AG04450 (cell line): ENCODE measurements at regions not wholly inside any gene's neighbourhood (a gene's known extent, or its start where the extent isn't known, plus 50 kb on each side); places are given as distances from the start of the nearest gene placed in this dataset.

Experiments used
- CTCF ChIA-PET: fragments of 300-600, 350-600 bp; formaldehyde crosslinking; extraction: SDS; loops from one replicate; lab custom pipeline; 2022; ENCODE audit warnings: antibody characterized with exemption, inconsistent platforms; lab: Charles Lee
- POLR2A ChIA-PET: fragments of 350-600 bp; formaldehyde crosslinking; extraction: SDS; loops from one replicate; lab custom pipeline; 2021; ENCODE audit warnings: antibody characterized with exemption, inconsistent platforms; lab: Yijun Ruan, JAX
- DNase-seq: peaks from one replicate; pipeline ENCODE4 v3.0.0-alpha.2; 2011; ENCODE audit warnings: low read depth, low spot score
- H3K27ac ChIP-seq: one replicate; pipeline ENCODE4 v1.5.1; 2012; ENCODE audit warnings: low read depth, low read length, control low read depth
- H3K27me3 ChIP-seq: one replicate; pipeline ENCODE4 v1.6.0; 2012; ENCODE audit warnings: low read length; ENCODE audit not compliant: control insufficient read depth, insufficient read depth
- H3K4me3 ChIP-seq: 2 replicates; pipeline ENCODE4 v1.5.1; 2011; ENCODE audit warnings: mild to moderate bottlenecking, low read depth, low read length, control low read depth
- H3K9me3 ChIP-seq: 2 replicates; pipeline ENCODE4 v1.5.1; 2012; ENCODE audit warnings: low read length; ENCODE audit not compliant: control insufficient read depth, insufficient read depth
- TF ChIP-seq, protein P1 (sequence below): IDR thresholded peaks from 2 replicates; pipeline ENCODE4 v1.5.1; 2011; ENCODE audit warnings: low read depth, low read length, control low read depth, inconsistent platforms

DNA sequence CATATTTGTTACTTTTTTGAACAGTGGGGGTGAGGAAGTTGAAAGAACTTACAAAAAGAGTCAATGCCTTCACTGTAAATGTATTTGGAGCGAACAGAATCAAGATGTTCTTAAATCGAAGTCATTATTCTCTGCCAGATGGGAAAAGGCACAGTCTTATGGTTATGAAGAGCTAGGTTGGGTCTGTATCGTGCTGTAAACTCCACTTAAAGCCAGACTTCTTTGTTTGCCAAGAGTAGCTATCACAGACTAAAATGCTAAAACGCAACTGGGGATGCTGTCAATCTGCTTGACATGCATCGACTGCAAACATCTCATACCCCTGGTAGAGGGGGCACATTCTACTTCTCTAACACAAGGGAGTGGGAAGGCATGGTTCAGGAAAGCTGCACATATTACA is 160.4 kb downstream of the DACT1 start:
- CTCF ChIA-PET = no interaction called here
- DNase-seq = no peak
- POLR2A ChIA-PET = no interaction called here
- Histone ChIP-seq H3K27ac (no peak overlapping the region), H3K9me3 (no peaks in the 10 kb centered on the region), H3K4me3 (no peak overlapping the region), H3K27me3 (no peaks in the 10 kb centered on the region)
- TF ChIP-seq, protein P1, sequence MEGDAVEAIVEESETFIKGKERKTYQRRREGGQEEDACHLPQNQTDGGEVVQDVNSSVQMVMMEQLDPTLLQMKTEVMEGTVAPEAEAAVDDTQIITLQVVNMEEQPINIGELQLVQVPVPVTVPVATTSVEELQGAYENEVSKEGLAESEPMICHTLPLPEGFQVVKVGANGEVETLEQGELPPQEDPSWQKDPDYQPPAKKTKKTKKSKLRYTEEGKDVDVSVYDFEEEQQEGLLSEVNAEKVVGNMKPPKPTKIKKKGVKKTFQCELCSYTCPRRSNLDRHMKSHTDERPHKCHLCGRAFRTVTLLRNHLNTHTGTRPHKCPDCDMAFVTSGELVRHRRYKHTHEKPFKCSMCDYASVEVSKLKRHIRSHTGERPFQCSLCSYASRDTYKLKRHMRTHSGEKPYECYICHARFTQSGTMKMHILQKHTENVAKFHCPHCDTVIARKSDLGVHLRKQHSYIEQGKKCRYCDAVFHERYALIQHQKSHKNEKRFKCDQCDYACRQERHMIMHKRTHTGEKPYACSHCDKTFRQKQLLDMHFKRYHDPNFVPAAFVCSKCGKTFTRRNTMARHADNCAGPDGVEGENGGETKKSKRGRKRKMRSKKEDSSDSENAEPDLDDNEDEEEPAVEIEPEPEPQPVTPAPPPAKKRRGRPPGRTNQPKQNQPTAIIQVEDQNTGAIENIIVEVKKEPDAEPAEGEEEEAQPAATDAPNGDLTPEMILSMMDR = no peak

DNA sequence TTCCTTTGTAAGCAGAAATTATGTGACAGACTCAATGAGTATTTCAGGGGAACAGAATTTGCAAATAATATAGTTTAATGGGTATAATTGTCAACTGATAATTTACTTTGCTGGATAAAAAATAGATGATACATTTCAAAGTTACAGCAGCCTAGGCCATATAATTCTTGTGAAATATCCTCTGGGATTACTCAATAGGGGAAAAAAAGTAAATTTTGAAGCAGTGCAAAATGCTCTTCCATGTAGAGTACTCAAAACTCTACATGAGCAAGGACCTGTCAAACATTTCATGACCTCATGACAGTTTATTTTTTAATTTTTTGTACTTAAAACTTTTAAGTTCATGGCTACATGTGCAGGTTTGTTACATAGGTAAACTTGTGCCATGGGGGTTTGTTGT is 163.3 kb downstream of the DACT1 start:
- Histone ChIP-seq H3K27ac (no peak overlapping the region), H3K27me3 (peaks cover 2% of the 10 kb centered on the region), H3K9me3 (no peaks in the 10 kb centered on the region), H3K4me3 (no peak overlapping the region)
- ChIA-PET CTCF (no interaction called here), POLR2A (no interaction called here)
- TF ChIP-seq, protein P1 = no peak
- no peak for DNase-seq

DNA sequence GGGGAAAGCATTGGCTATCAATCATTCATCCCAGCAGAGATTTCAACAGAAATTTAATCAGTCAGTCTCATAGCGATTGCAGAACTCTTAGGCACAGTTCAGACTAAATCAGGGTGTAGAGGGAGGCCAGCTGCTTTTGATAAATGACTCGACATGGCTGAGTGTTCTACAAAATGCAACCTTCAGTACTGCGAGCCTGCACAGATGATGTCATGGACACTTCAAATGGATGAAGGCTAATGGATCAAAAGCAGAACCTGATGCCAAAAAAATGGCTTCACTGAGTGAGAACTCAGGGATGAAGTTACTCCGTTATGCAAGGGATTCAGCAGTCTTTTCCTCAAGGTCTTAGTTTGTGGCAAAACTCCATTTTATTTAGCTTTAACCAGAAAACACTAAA is 167.3 kb downstream of the DACT1 start:
- CTCF ChIA-PET = no interaction called here
- H3K9me3 ChIP-seq = no peaks in the 10 kb centered on the region
- DNase-seq = no peak

DNA sequence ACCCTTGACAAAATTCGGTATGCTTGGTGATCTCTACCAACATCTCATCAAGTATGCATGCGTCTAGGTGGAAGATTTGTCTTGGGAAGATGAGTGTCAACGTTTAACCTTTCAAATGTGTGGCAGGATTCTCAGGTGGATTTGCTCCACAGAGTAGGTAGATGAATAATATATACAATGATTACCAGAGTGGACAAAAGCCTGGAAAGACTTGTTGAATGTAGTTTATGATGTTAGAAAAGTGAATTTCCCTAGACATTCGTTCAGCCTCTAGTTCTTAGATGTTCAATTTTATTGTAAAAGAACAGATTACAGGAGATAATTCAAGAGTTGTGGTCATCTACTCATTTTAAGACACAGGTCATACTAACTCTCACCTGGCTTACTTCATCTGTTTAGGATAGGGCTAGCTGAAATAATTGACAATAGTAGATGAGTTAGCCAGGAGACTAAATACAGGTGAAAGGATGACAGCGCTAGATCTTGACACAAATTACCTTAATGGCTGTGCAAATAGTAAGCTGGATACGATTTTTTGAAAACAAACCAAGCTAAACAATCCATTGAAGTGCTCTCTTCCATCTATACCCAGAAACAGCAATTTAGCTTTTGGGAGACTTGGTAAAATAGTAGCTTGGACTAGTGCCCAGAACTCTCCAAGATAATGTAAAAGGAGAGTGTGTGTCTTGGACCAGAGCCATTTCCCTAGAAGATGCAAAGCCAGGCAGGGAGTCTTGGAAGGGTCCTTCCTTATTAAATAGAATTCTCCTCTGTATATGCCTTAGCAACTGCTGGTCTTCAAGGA is 168.0 kb downstream of the DACT1 start:
- peaks cover 2% of the 10 kb centered on the region for H3K27me3 ChIP-seq
- H3K9me3 ChIP-seq = no peaks in the 10 kb centered on the region
- H3K4me3 ChIP-seq = no peak overlapping the region
- DNase-seq = no peak
- H3K27ac ChIP-seq = no peak overlapping the region
- ChIA-PET CTCF (no interaction called here), POLR2A (no interaction called here)
- TF ChIP-seq, protein P1 = no peak

More for the DNA sequence above, 167.3 kb downstream of the DACT1 start:
- POLR2A ChIA-PET = no interaction called here
- H3K4me3 ChIP-seq = no peak overlapping the region
- H3K27ac ChIP-seq = no peak overlapping the region
- TF ChIP-seq, protein P1 = no peak
- H3K27me3 ChIP-seq = peaks cover 2% of the 10 kb centered on the region

DNA sequence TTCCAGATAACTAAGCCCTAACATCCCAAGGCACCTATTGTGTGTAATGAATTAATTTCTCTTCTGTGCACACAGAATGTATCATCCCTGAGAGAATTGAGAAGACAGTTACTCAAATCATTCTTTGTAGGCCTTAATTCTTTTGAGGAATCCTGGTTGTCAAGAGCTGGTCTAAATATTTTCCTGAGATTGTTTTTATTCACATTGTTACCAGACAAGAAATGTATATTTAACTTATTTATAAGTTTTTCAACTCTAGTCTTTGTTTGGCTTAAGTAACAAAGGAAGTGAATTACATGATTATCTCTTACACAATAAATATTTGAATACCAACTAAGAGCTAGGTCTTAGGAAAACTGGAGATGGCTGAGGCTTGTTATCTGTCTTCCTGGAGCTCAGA is 169.4 kb downstream of the DACT1 start:
- Histone ChIP-seq H3K27me3 (peaks cover 2% of the 10 kb centered on the region), H3K9me3 (no peaks in the 10 kb centered on the region), H3K27ac (no peak overlapping the region), H3K4me3 (no peak overlapping the region)
- POLR2A ChIA-PET = no interaction called here
- CTCF ChIA-PET = no interaction called here
- TF ChIP-seq, protein P1 = no peak
- DNase-seq = no peak
